DMS53 treated with DMSO at 0.1 percent for 48 hours (cell line): ENCODE measurements at regions not wholly inside any gene's neighbourhood (a gene's known extent, or its start where the extent isn't known, plus 50 kb on each side); places are given as distances from the start of the nearest gene placed in this dataset.

ENCODE experiments used
- DNase-seq: peaks from one replicate; lab custom pipeline; 2025; ENCODE audit not compliant: unreplicated experiment; lab: John Stamatoyannopoulos, UW

DNA sequence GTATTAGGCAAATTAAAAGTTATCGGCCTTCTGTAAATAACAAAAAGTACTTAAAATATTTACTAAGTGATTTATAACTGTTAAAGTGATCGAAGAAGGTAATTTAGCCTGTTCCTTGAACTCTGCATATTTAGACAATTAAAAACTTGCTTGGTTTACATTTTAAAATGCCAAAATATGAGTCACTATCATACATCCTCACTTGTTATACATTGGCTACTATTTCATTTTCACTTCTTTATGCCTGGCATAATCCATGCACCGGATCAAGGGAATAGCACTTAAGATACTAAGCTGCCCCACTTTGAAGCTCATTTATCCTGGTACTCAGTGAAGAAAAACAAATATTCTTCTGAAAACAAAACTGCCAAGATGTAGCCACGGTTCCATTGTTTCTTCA is 344.6 kb downstream of the UBE3D start:
- no peak for DNase-seq

DNA sequence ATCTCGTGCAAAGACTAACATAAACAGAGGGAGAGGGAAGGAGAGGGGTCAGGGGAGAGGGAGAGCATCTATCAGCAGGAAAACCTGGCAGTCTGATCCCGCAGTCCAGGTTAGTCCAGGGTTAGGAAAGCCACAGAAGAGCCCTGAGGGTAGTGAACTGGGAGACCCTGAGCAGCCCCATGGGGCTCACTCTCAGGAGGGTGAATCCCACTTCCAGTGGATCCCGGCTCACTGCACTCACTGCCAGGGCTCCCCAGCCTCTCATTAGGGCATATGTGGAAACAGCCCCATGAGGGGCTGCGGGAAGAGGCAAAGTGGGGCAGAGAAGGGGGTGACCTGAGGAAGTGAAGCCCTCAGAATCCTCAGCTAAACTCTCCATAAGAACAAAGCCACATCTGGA is 329.9 kb downstream of the UBE3D start:
- DNase-seq, result no peak

- no peak for DNase-seq
Observed at GRCh38 chr6:82737965-82738364, 327.7 kb downstream of the UBE3D start.

- no peak for DNase-seq
Observed at GRCh38 chr6:82738773-82739172, 326.9 kb downstream of the UBE3D start.

DNA sequence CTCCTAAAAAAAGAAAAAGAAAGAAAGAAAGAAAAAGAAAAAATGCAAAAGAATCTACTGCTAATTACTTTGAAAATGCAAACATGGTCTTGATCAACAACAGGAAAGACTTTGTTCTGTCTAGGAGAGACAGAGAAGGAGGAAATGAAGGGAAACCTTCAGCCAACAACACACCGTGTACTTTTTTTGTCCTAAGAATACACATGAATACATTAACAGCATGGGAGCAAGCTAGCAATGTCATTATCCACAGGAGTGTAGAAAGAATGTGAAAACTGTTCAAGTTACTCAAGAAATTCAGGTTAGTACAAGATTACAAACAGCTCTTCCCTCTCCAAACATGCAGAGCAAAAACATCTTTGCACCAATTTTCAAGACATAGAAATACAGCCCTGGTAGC is 326.3 kb downstream of the UBE3D start:
- no peak for DNase-seq

DNA sequence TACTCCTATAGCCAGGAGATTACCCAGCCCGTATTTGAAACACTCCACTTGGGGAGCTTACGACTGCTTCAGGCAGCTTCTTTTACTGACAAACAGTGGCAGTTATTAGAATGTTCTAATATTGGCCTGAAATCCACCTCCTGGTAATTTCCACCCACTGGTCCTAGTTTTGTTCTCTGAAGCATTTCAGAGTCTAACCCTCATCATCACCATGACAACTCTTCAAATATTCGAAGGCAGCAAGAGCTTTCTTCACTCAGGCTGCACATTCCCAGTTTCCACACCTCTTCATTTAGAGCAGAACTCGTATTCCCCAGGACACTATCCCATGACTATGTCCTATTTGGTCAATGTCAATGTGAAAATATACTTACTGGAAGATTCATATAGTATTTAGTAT is 325.6 kb downstream of the UBE3D start:
- DNase-seq, result no peak

GRCh38 chr6:82741325-82741995 is 324.2 kb downstream of the UBE3D start:
- DNase-seq, result no peak

GRCh38 chr6:82741996-82742385 is 323.6 kb downstream of the UBE3D start:
- no peak for DNase-seq

DNA sequence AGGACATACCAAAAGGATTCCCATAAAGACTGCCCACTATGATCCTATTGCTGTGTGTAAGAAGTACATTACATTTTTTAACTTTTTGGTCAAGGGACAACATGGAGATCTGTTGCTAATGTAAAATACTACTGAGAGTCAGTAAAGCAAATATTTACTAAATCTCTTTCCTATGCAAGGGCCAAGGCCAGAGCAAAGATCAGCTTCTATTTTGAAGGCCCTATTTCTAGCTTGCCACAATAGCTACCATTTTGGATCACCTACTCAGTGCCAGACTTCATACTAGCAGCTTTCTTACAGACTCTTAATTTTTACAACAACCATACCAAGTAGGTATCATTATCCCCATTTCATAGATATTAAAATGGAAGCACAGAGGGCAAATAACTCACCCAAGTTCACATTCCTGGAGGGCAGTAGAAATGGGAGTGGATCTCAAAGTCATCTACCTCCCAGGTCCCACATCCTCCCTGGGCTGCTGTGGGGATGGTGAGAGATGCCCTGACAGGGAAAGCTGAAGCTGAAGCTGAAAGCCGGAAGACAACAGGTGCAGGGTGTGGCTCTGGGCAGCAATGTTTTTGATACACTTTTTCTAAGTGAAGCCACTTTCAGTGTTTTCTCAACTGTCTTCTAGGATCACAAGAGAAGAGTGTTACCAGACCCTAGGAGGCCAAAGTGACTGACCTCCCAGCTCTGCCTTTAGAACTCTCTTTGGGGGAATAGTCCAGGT is 321.2 kb downstream of the UBE3D start:
- DNase-seq, result no peak

GRCh38 chr6:82750556-82750955 is 315.1 kb downstream of the UBE3D start:
- DNase-seq, result no peak

GRCh38 chr6:82751718-82752117 is 313.9 kb downstream of the UBE3D start:
- no peak for DNase-seq

DNA sequence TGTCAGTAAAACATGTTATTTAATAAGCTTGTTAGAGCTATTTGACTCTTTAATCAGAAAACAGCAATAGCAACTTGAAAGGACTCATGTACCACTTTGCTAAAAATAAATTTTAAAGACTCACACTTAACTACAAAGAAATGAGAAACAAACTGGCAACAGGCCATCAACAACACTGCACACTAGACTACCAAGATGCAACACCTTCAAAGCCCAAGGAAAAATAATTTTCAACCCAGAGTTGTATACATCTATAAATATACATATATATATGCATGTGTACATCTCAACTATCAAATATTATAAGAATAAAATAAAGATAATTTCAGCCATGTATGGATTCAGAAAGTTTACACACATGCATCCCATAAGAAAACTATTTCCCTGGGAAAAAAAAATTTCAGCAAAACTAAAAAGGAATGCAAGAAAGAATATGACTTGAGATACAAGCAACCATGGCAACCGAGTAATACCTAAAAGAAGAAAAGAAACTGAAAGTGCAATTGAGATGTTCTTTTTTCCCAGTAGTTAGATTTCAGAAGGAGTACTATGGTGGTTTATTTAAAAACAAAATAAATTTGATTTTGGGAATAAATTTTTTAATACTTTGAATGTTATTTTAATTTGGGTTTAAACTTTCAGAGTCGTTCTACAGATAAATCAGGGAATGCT is 303.8 kb downstream of the UBE3D start:
- DNase-seq, result no peak

GRCh38 chr6:82766476-82766875 is 299.2 kb downstream of the UBE3D start:
- DNase-seq, result no peak

DNA sequence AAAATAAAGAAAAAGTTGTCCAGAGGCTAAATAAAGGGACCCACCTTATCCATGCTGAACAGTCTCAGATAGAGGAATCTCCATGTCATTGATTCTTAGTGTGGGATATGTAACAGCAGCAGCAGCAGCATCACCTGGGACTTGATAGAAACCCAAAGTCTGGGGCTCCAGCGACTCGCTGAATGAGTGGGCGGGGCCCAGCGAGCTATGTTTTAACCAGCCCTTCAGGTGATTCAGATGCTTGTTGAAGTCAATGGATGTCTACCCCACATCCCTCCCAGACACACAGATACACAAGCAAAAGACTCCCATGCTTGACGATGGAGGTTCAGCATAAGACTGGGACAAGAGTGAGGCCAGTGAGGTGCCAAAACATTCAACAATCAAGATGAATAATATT is 298.6 kb downstream of the UBE3D start:
- no peak for DNase-seq

GRCh38 chr6:82767447-82767846 is 298.2 kb downstream of the UBE3D start:
- no peak for DNase-seq

- DNase-seq, result no peak
Observed at GRCh38 chr6:82772851-82773717, 292.6 kb downstream of the UBE3D start.

- no peak for DNase-seq
Observed at GRCh38 chr6:82775361-82775760, 290.3 kb downstream of the UBE3D start.

DNA sequence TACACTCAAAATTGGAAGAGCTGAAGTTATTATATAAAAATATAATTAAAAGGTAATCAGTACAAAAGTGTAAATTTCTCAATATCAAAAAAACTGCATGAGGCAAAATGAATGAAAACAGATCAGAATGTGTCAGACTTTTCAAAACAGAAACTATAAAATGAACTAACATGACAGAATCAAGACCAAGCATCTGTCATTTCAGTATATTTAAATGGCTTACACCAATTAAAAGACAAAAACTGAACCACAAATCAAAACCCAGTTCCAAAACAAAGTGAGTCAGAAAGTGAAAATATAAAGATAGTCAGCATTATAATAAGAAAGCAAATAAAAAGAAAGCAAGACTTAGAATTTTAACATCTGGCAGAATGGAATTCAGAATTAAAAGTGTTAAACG is 289.7 kb downstream of the UBE3D start:
- DNase-seq, result no peak

DNA sequence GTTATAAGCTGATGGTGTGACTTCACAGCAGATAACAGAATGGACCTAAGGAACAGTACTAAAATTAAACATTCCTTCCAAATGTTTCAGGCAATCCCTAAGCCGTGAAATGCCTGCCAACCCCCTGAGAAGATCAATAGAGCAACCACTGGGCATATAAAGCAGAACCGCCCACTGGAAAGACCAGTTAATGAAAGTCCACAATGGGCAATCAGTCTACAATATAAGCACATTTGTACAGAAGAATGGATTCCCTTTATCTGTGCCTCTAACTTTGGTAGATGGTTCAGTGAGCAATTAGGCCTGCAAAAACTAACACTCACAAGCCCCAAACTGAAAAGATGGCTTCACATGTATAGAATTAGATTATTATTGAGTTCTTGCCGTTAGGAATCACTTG is 286.6 kb downstream of the UBE3D start:
- no peak for DNase-seq

- no peak for DNase-seq
Observed at GRCh38 chr6:82780334-82780733, 285.3 kb downstream of the UBE3D start.

DNA sequence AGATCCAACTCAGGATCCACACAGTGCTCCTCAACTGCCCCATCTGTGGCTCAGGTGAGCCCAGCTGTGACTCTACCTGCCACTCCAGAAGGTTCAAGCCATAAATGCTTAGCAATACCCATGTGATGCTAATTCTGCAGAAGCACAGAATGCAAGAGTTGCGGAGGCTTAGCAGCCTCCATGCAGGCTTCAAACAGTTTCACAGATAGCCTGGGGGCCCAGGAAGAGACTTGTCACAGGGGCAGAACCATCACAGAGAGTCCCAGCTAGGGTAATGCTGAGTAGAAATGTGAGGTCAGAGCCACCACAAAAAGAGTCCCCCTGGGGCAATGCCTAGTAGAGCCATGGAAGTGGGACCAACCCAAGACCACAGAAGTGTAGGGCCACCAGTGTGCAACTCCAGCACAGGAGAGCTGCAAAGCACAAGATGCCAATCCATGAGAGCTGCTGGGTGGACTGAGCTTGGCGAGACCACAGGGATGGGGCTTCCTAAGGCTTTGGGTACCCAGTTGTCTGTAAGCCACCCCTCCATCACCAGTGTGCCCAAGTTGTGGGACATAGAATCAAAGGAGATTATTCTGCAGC is 283.9 kb downstream of the UBE3D start:
- DNase-seq, result no peak
